K562 (cell line): ENCODE measurements at regions not wholly inside any gene's neighbourhood (a gene's known extent, or its start where the extent isn't known, plus 50 kb on each side); places are given as distances from the start of the nearest gene placed in this dataset.
A peak's percentile ranks its signal among the peaks of the same experiment; 100 is the strongest.

Experiments
- ARID1B ChIP-seq: fragments of 450-650 bp; IDR thresholded peaks from 2 replicates; pipeline ENCODE4 v1.6.1; 2016; ENCODE audit warnings: antibody characterized with exemption, mild to moderate bottlenecking, inconsistent platforms
- ETV1 ChIP-seq: fragments of 450-650 bp; conservative IDR thresholded peaks from 2 replicates; pipeline ENCODE4 v1.6.1; 2016; ENCODE audit warnings: missing genetic modification characterization, control low read depth, low read depth, missing compliant biosample characterization
- FOS ChIP-seq: IDR thresholded peaks from 3 replicates; pipeline ENCODE4 v1.6.1; 2011; ENCODE audit not compliant: insufficient read length; ENCODE audit errors: extremely low read depth
- FOXK2 ChIP-seq, 2 experiments: fragments of 450-650 bp; IDR thresholded peaks in 1 of 2; conservative IDR thresholded peaks in 1 of 2; 2 replicates each; pipeline ENCODE4 v1.6.1; 2016; ENCODE audit warnings: low read depth in 2 of 2, mild to moderate bottlenecking in 1 of 2
- HDAC6 ChIP-seq: IDR thresholded peaks from 2 replicates; pipeline ENCODE4 v1.6.1; 2012; ENCODE audit warnings: low read depth, mild to moderate bottlenecking, control low read depth, inconsistent platforms, low read length, moderate library complexity
- HNRNPLL ChIP-seq: fragments of 200-400 bp; formaldehyde crosslinking; IDR thresholded peaks from 2 replicates; pipeline ENCODE4 v1.6.1; 2017; ENCODE audit warnings: low read length, low read depth, mild to moderate bottlenecking; ENCODE audit not compliant: poor library complexity, severe bottlenecking
- LEF1 ChIP-seq: fragments of 450-650 bp; IDR thresholded peaks from 2 replicates; pipeline ENCODE4 v1.6.1; 2016; ENCODE audit warnings: mild to moderate bottlenecking
- NFE2 ChIP-seq: IDR thresholded peaks from 2 replicates; pipeline ENCODE4 v1.6.1; 2014; ENCODE audit warnings: antibody characterized with exemption, low read depth
- PRMT5 ChIP-seq: sonication (generic); formaldehyde crosslinking; IDR thresholded peaks from 2 replicates; pipeline ENCODE4 v1.5.0; 2020; ENCODE audit warnings: missing genetic modification reagents
- RUNX1 ChIP-seq: sonication (generic); IDR thresholded peaks from 2 replicates; pipeline ENCODE4 v1.6.1; 2016; ENCODE audit warnings: antibody characterized with exemption, low read depth
- SIX5 ChIP-seq, 2 experiments: IDR thresholded peaks; 2 replicates each; pipeline ENCODE4 v1.6.1; 2011; ENCODE audit warnings: low read length in 2 of 2, borderline replicate concordance in 1 of 2, low read depth in 1 of 2, mild to moderate bottlenecking in 1 of 2, moderate library complexity in 1 of 2; ENCODE audit not compliant: insufficient read depth in 1 of 2
- SMAD1 ChIP-seq: fragments of 150-350 bp; IDR thresholded peaks from 2 replicates; pipeline ENCODE4 v1.6.1; 2014; ENCODE audit warnings: low read length, low read depth; ENCODE audit not compliant: partially characterized antibody
- SOX6 ChIP-seq: fragments of 450-650 bp; IDR thresholded peaks from 2 replicates; pipeline ENCODE4 v1.6.1; 2014; ENCODE audit warnings: mild to moderate bottlenecking
- WHSC1 ChIP-seq: IDR thresholded peaks from one replicate; pipeline ENCODE4 v1.6.1; 2012; ENCODE audit warnings: low read length, control low read depth, inconsistent platforms
- ZBTB17 ChIP-seq: fragments of 450-650 bp; formaldehyde crosslinking; IDR thresholded peaks from 2 replicates; pipeline ENCODE4 v1.4.0; 2020; ENCODE audit warnings: mild to moderate bottlenecking
- ZNF311 ChIP-seq: fragments of 250-450 bp; sonication (Bioruptor Pico); IDR thresholded peaks from 2 replicates; pipeline ENCODE4 v1.4.0; 2020; ENCODE audit warnings: mild to moderate bottlenecking, moderate library complexity
- ZNF780A ChIP-seq: fragments of 250-450 bp; sonication (Bioruptor Pico); IDR thresholded peaks from 2 replicates; pipeline ENCODE4 v1.5.0; 2021; ENCODE audit warnings: mild to moderate bottlenecking
- TF ChIP-seq, protein P1 (sequence below), 2 experiments: fragments of 450-650 bp in 1 of 2; sonication (generic) in 1 of 2; formaldehyde crosslinking in 1 of 2; IDR thresholded peaks in 1 of 2; conservative IDR thresholded peaks in 1 of 2; 2 replicates each; pipeline versions ENCODE4 v1.6.1 to v1.8.1; 2016 to 2023; ENCODE audit warnings: mild to moderate bottlenecking in 2 of 2, moderate library complexity in 2 of 2, inconsistent platforms in 1 of 2, missing genetic modification reagents in 1 of 2
- TF ChIP-seq, protein P2 (sequence below): fragments of 200-600 bp; sonication (generic); IDR thresholded peaks from one replicate; pipeline ENCODE4 v1.6.1; 2012; ENCODE audit warnings: mild to moderate bottlenecking, low read depth, low read length, inconsistent platforms

DNA sequence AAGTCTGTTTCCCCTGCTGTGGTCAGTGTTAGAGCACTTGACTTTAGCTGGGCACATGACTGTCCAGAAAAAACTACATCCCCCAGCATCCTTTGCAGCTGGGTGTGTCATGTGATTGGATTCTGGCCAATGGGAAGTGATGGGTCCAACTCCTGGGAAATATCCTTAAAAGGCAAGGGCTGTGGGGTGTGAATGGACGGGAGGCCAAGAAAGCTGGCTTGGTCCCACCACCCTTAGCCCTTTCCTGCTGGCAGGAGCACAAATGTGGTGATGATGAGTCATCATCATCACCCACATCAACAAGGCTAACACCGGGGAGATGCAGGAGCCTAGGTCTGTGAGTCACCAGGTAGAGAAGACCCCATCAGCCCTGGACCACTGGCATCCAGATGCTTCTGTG lies 341.7 kb downstream of the C16orf95 start (continued):
- TF ChIP-seq SIX5 (IDR thresholded peaks at IDR 0.05; ENCODE audit: borderline replicate concordance in 1 of 2, insufficient read depth in 1 of 2, low read depth in 1 of 2, low read length in 2 of 2) (peak; percentile 82), ZNF311 (no peak), FOXK2 (conservative IDR thresholded peaks at IDR 0.05 in 1 of 2, IDR thresholded peaks at IDR 0.05 in 1 of 2; ENCODE audit: low read depth in 2 of 2) (no peak), LEF1 (no peak), SOX6 (no peak), FOS (peak; percentile 83), ZBTB17 (CRISPR knock-in tag) (no peak), RUNX1 (no peak), ARID1B (no peak), SMAD1 (no peak), HNRNPLL (no peak), ZNF780A (no peak), ETV1 (no peak), HDAC6 (no peak), WHSC1 (no peak), PRMT5 (no peak), NFE2 (peak; percentile 26; the same call in 1 of the 2 replicates)
- TF ChIP-seq, protein P1, sequence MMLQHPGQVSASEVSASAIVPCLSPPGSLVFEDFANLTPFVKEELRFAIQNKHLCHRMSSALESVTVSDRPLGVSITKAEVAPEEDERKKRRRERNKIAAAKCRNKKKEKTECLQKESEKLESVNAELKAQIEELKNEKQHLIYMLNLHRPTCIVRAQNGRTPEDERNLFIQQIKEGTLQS (IDR thresholded peaks at IDR 0.05) = peak; percentile 83
- TF ChIP-seq, protein P1 (CRISPR knock-in tag; conservative IDR thresholded peaks at IDR 0.05) = no peak
- TF ChIP-seq, protein P2, sequence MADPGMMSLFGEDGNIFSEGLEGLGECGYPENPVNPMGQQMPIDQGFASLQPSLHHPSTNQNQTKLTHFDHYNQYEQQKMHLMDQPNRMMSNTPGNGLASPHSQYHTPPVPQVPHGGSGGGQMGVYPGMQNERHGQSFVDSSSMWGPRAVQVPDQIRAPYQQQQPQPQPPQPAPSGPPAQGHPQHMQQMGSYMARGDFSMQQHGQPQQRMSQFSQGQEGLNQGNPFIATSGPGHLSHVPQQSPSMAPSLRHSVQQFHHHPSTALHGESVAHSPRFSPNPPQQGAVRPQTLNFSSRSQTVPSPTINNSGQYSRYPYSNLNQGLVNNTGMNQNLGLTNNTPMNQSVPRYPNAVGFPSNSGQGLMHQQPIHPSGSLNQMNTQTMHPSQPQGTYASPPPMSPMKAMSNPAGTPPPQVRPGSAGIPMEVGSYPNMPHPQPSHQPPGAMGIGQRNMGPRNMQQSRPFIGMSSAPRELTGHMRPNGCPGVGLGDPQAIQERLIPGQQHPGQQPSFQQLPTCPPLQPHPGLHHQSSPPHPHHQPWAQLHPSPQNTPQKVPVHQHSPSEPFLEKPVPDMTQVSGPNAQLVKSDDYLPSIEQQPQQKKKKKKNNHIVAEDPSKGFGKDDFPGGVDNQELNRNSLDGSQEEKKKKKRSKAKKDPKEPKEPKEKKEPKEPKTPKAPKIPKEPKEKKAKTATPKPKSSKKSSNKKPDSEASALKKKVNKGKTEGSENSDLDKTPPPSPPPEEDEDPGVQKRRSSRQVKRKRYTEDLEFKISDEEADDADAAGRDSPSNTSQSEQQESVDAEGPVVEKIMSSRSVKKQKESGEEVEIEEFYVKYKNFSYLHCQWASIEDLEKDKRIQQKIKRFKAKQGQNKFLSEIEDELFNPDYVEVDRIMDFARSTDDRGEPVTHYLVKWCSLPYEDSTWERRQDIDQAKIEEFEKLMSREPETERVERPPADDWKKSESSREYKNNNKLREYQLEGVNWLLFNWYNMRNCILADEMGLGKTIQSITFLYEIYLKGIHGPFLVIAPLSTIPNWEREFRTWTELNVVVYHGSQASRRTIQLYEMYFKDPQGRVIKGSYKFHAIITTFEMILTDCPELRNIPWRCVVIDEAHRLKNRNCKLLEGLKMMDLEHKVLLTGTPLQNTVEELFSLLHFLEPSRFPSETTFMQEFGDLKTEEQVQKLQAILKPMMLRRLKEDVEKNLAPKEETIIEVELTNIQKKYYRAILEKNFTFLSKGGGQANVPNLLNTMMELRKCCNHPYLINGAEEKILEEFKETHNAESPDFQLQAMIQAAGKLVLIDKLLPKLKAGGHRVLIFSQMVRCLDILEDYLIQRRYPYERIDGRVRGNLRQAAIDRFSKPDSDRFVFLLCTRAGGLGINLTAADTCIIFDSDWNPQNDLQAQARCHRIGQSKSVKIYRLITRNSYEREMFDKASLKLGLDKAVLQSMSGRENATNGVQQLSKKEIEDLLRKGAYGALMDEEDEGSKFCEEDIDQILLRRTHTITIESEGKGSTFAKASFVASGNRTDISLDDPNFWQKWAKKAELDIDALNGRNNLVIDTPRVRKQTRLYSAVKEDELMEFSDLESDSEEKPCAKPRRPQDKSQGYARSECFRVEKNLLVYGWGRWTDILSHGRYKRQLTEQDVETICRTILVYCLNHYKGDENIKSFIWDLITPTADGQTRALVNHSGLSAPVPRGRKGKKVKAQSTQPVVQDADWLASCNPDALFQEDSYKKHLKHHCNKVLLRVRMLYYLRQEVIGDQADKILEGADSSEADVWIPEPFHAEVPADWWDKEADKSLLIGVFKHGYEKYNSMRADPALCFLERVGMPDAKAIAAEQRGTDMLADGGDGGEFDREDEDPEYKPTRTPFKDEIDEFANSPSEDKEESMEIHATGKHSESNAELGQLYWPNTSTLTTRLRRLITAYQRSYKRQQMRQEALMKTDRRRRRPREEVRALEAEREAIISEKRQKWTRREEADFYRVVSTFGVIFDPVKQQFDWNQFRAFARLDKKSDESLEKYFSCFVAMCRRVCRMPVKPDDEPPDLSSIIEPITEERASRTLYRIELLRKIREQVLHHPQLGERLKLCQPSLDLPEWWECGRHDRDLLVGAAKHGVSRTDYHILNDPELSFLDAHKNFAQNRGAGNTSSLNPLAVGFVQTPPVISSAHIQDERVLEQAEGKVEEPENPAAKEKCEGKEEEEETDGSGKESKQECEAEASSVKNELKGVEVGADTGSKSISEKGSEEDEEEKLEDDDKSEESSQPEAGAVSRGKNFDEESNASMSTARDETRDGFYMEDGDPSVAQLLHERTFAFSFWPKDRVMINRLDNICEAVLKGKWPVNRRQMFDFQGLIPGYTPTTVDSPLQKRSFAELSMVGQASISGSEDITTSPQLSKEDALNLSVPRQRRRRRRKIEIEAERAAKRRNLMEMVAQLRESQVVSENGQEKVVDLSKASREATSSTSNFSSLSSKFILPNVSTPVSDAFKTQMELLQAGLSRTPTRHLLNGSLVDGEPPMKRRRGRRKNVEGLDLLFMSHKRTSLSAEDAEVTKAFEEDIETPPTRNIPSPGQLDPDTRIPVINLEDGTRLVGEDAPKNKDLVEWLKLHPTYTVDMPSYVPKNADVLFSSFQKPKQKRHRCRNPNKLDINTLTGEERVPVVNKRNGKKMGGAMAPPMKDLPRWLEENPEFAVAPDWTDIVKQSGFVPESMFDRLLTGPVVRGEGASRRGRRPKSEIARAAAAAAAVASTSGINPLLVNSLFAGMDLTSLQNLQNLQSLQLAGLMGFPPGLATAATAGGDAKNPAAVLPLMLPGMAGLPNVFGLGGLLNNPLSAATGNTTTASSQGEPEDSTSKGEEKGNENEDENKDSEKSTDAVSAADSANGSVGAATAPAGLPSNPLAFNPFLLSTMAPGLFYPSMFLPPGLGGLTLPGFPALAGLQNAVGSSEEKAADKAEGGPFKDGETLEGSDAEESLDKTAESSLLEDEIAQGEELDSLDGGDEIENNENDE = no peak
